HG03103 (cell line): ENCODE measurements at regions not wholly inside any gene's neighbourhood (a gene's known extent, or its start where the extent isn't known, plus 50 kb on each side); places are given as distances from the start of the nearest gene placed in this dataset.

Source experiments
- ATAC-seq: cut with Tn5 transposase; IDR thresholded peaks from one replicate; pipeline ENCODE4 v1.9.1; 2021; ENCODE audit warnings: low read depth; ENCODE audit not compliant: unreplicated experiment

- no peak for ATAC-seq
These were observed 75.6 kb downstream of the ICOS start for GRCh38 chr2:204012072-204012653.

DNA sequence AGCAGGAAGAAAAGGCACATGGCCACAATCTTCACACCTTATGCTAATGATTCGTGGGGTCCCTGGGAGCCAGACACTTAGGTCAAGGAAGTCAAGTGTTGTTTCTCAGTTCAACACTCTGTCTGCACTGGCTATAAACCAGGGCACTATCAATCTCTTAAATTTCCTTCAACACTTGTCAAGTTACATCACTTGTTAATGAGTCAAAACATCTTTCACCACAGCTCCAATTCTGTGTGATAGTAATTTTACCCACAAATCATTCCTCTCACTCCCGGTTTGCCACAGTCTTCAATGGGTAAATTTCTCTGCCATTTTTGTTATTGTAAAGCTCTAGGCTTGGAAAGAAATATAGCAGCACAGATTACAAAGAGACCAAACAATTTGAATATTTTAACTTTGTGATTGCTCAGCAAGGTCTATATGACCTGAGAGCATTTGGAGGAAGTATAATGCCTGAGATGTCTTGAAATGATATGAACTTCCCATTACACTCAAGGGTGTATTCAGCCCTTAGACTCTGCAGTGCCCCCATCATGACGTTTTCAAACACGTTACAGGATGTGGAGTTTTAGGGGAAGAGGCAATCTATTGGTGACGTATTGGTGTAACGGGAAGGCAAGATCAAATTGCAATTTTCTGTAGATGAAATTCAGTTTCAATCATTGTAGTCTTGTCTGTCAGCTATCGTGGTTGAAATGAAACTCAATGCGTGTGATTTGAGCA, 78.7 kb downstream of the ICOS start:
- no peak for ATAC-seq

DNA sequence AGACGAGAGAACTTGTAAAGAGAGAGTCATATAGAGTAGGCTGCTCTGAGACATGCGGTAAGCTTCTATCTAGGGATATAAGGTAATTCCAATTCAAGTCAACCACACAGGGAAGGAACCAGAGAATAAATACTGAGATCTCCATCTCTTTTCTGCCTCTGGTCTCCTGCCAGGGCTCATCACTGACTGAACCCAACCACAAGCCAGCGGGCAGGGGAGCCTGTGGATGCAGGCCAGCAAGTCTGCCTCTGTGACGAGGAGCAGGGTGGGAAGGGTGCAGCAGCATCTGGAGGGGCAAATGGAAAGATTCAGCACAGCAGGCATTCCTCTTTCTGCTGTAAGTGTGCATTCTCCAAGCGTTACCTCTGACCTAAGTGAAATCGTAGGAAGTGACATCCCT, 82.2 kb downstream of the ICOS start:
- ATAC-seq = no peak

- ATAC-seq = no peak
These were observed 83.3 kb downstream of the ICOS start for GRCh38 chr2:204019572-204020501.

DNA sequence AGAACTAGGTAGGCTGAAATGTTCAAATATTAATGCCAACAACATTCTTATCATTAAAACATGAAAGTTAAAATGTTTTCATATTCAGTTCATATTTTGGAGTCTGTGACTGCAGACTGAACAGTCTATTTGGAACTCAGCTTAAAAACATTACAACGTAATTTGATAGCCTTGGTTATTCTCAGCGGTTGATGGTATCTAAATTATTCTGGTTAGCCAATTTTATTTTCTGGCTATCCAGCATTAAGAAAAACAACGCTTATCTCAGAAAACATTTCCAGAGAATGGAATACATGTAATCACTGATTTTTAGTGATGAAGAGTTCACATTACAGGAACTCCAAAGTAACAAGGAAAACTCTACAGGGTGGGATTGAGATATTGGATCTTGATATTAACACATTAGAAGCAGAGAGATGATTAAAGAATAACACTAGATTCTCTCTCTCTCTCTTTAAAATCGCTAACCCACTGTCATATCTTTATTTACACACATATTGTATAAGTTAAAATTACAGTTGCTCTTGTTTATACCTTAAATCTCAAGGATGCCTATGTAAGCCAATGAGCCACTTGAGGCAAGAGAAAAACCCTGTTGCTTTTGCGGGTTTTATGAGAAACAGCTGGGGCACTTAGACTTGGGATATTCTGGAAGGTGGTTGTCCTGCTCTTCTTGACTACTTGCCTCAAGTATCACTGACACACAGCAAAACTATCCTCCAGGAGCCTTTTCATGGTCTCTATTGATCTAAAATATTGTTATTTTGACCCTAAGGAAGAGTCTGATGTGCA, 84.9 kb downstream of the ICOS start:
- ATAC-seq = no peak

DNA sequence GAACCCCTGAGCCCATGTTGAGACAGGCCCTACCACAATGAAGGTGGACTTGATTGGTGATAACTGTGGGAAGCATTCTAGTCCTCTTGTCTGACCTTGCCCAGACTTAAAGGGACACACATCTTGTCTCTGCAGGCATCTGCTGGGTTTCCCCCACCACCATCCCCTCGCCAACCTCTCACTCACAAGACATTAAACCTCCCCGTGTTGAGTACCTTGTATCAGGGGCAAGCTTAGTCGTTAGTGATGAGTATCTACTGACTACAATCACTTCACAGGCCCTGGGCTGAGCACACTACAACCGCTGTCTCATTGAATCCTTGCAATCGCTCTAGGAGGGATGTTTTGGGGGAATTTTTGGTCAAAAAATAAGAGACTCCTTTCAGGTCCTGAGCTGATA, 86.0 kb downstream of the ICOS start:
- ATAC-seq = no peak

DNA sequence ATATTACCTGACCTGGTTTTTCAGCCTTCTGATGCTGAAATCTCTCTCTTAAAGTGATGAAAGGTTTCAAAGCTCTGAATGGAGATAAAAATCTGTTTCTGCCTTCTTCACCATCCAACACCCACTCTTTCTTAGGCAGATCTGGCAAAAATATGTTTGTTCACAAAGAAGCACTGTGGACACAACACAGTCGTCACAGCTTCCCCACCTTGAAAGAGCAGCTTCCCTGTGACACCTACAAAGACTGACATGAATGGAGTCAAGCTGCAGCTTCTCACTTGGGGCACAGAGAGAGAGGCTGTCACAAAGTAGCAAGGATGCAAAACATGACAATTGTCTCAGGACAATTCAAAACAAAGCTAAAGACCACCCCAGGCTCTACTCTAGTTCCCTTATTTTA, 86.5 kb downstream of the ICOS start:
- no peak for ATAC-seq

DNA sequence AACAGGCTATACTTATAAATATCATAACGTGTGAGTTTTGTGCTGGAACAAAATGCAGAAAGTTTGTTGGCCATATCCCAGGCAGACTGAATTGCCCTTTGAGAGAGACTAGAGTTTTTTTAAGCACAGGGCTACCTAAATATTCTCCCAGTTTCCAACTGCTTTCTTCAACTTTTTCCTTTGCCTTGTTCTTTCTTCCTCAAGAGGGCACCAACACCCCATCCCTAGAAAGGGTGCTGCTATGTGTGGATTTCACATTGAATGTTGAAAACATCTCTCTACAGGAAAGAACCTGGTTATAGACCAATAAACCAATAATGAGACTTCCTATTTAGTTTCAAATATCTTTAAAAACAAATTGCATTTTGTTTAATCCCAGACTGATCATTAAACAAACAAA, 87.9 kb downstream of the ICOS start:
- no peak for ATAC-seq

- ATAC-seq = no peak
These were observed 88.4 kb downstream of the ICOS start for GRCh38 chr2:204024906-204025475.

DNA sequence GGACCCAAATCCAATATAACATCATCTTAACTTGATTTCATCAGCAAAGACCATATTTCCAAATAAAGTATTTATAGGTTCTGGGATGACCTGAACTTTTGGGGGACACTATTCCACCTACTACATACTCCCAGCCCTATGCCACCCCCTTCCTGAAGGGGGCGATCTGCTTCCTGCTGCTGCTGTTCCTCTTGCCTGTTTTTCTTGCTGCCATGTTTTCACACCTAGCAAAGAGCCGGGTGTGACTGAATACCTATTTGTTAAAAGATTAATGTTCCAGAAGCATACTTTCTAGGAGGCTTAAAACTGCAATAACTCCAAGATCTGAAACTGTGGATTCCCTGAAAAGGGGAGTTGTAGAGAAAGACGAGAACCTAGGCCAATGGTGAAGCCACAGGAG, 89.7 kb downstream of the ICOS start:
- ATAC-seq = no peak

DNA sequence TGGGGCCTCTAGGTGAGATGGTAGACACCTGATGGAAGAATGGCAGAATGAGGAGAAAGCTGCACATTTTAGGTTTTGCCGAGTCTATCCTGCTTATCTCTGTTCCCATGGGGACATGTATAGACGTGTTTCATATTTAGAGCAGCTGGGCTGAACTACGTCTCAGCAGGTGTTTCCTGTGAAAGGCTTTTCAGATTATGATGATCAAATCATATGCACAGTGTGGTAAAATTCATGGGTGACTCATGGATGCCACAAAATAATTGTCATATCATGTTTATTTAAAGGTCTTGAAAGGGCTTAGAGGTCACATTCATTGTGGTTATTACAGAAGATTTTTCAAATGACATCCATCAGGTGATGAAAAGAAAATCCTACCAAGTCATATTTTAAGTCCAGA, 90.5 kb downstream of the ICOS start:
- peak; percentile 88 for ATAC-seq

DNA sequence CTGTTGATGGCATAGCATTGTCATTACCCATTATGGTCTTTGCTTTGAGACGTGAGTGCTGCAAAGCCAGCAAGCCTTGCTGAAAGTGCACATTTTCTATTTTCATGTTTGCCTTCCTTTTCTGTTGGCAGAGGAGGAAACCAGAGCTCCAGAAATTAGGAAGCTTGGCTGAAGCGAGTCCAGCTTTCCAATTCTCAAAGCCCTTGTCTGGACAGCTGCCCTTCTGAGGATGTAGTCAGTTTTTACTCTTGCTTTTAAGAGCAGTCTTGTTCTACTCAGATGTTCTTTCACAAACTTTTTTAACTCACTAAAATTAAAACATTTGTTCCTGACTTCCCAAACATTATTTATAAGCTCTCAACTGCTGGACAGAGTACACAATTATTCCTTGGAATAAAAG, 93.8 kb downstream of the ICOS start:
- ATAC-seq = no peak

GRCh38 chr2:204031056-204031455, 94.5 kb downstream of the ICOS start:
- ATAC-seq = no peak

DNA sequence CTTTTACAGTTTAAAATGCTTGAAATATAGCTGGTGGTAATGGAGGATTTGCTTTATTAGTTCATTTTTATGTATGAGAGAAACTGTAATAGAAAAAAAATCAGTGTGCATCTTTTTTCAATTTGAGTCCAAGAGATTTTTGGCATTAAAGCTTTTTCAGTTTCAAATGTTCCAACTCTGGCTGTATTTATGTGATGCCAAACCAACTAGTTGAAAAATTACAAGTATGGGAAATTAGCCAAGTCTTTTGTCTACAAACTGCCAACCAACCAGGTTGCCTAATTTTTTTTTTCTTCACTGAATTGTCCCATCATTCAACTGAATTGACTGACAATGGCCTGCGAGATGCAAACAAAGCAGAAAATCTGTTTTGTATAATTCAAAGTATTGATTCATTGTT, 95.7 kb downstream of the ICOS start:
- ATAC-seq = no peak

- ATAC-seq = no peak
These were observed 97.3 kb downstream of the ICOS start for GRCh38 chr2:204033611-204034495.

- no peak for ATAC-seq
These were observed 100.1 kb downstream of the ICOS start for GRCh38 chr2:204036706-204037105.

DNA sequence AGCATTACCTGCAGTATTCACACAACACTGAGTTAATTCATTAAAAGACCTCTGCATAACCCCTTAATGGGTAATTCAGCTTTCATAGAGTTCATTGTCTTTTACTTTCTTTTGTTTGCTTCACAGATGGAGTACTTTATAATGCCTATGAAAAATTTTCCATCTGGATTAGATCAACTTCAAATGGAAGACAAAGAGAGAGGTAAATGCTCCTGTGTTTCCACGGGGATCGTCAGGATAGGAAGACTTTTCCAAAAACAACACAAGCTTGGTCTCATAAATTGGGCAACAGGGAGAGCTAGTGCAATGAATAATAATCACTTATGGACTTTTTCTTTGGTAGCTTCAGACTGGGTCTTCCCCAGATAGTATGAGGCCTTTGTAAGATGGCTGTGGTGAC, 100.7 kb downstream of the ICOS start:
- ATAC-seq = no peak

DNA sequence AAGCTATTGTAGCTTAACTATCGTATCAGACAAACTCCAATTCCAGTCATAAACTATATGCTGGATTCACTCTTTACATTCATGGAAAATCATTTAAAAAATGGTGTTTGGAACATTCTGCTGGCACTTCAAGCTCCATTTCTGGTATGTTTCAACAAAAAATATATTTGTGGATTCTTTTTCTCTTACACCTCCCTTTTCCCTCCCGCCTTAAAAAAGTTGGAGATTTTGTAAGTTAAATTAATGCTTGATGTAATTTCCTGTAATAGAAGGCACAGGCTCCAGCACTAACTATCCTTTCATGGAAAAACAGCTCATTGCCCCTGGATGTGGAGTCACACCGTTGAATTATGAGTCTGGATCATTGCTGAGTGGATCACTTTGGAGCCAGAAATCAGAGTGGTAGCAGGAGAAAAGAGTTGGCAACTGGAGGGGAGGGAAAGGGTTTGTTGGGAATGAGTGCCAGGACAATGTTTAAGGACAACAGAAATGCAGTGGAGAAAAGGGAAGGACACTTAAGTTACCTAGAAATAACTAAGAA, 102.8 kb downstream of the ICOS start:
- ATAC-seq = no peak

- no peak for ATAC-seq
These were observed 103.5 kb downstream of the ICOS start for GRCh38 chr2:204040016-204040415.
